Stimulated activated CD8-positive, alpha-beta memory T cell treated with anti-CD3 and anti-CD28 coated beads, Interleukin-4, amount 100 ng/mL, for 48 hours (primary cell): ENCODE measurements at regions not wholly inside any gene's neighbourhood (a gene's known extent, or its start where the extent isn't known, plus 50 kb on each side); places are given as distances from the start of the nearest gene placed in this dataset.
"Not testable (repeated sequence)": the region's sequence is repeated elsewhere in the genome, so short reads cannot be mapped to it uniquely, and the experiment has no call there.

Experiments used
- DNase-seq: peaks from one replicate; pipeline ENCODE4 v3.0.0-alpha.2; 2020

DNA sequence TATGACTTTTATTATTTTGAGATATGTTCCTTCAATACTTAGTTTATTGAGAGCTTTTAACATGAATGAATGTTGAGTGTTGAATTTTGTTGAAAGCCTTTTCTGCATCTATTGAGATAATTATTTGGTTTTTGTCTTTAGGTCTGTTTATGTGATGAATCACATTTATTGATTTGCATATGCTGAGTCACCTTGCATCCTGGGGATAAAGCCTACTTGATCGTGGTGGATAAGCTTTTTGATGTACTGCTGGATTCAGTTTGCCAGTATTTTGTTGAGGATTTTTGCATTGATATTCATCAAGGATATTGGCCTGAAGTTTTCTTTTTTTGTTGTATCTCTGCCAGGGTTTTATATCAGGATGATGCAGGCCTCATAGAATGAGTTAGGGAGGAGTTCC is 106.5 kb upstream of the DAZL start:
- DNase-seq: not testable (repeated sequence)

DNA sequence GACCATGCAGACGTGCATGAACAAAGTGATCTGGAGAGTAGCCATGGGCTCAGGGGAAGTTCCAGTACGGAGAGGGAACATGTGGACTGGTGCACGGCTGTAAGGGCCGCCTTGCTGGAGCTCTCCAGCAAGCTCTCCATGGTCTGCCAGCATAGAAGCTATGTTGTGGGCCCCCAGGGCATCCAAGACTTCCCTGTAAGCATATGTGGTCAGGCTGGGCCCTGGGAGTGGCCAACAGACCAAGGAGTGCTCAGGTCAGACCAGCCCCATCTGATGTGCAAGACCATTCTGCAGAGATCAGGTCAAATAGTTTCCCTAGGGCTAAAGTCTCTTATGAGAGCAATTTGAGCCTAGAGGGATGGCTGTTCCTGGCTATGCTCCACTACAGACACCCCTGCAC is 110.1 kb upstream of the DAZL start:
- no peak for DNase-seq

DNA sequence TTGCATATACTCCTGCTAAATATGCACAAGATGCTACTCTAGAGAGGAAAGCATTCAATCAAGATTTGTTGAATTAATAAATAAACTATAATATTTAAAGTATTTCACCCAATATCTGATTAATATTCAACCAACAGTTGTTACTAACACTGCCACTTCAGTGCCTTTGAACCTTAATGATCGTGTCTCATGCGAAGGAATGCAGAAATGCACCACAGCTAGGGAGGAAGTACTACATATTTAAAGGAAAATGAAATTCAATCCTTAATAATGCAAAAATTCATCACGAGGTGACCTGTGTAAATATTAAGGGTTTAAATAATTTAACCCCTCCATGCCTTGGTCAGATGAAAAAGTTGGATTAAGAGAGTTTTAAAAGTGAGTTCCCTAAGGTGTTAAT is 114.2 kb upstream of the DAZL start:
- DNase-seq: no peak

DNA sequence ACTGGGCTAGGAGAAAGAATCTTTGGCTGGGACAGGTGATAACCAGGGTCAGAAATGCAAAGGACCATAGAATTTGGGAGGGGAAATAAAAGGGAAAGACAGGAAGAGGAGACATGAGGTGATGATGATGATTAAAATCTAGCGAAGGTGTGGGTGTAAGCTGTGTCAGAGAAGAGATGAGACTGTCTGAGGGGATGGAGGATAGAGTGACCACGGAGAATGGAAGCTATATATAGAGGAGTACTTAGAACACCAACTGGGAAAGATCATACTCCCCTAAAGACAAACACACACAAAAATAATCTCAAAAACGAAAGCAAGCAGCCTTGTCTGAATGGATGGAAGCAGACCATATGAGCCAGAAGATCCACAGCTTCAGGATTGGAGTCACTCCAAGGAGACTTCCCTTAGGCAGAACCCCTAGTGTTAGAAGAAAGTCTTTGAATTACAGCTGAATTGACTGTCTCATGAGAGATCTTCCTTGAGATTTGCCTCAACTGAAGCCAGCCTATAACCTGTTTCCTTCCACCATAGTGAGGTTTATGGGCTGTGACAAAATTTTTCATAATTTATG is 115.2 kb upstream of the DAZL start:
- DNase-seq: no peak

DNA sequence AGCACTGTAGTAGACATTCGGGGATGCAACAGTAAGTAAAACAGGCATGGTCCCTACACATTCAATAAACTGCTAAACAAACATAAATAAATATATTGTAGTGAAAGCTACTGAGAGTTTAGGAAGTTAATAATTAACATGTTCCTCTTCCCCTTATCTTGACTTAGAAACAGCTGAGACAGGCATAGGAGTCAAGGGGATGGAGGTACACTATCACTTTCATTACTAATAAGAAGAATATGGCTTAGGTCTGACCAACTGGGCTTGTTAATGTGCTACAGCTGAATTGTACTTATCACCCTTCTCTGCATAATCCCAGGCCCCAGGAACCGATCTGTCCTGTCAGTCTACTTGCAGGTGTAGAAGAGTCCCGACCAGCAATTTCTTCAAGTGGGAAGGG is 116.3 kb upstream of the DAZL start:
- no peak for DNase-seq

DNA sequence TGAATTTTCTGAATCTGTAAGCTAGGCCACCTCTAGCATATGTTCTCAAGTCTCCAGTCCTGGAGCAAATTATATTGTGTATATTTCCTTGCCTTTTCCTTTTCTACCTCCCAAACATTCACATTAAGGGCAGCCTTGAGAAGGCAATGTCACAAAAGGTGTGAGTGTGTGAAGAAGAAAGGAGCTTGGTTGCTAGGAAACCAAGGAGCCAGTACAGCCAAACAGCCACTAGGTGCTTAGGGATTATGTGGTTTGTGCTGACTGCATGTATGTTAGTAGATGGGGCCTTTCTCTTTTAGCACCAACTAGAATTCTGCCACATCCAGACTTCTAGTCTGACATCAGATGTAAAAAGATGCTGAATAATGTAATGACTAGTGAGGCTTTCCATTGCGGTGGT is 118.8 kb upstream of the DAZL start:
- no peak for DNase-seq

DNA sequence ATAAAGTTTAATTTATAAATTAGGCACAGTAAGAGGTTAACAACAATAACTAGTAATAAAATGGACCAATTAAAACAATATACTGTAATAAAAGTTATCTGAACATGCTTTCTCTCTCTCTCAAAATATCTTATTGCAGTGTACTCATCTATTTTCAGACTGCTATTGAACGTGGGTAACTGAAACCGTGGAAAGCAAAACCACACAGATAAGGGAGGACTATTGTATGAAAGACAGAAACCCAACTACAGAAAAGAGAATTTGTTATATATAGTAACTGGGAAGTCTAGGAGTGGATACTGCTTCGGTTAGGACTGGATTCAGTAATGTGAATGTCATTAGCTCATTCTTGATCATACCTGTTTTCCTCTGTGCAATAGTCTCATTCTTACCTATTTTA is 119.3 kb upstream of the DAZL start:
- no peak for DNase-seq

DNA sequence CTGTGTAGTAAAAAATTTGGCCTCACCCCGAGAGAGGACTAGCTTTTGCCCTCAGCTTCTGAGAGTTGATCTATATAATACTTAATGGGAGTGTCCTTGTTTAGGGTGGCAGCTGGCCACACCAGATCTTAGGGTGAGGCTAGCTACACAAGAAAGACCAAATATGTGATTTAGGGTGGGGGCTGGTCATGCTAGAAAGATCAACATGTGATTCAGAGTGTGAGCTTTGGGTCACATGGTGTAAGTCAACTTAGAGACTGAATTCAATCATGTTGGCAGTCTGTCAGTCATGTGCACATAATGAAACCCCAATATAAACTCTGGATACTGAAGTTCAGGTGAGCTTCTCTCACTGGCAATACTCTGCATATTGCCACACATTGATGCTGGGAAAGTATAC is 120.7 kb upstream of the DAZL start:
- no peak for DNase-seq

DNA sequence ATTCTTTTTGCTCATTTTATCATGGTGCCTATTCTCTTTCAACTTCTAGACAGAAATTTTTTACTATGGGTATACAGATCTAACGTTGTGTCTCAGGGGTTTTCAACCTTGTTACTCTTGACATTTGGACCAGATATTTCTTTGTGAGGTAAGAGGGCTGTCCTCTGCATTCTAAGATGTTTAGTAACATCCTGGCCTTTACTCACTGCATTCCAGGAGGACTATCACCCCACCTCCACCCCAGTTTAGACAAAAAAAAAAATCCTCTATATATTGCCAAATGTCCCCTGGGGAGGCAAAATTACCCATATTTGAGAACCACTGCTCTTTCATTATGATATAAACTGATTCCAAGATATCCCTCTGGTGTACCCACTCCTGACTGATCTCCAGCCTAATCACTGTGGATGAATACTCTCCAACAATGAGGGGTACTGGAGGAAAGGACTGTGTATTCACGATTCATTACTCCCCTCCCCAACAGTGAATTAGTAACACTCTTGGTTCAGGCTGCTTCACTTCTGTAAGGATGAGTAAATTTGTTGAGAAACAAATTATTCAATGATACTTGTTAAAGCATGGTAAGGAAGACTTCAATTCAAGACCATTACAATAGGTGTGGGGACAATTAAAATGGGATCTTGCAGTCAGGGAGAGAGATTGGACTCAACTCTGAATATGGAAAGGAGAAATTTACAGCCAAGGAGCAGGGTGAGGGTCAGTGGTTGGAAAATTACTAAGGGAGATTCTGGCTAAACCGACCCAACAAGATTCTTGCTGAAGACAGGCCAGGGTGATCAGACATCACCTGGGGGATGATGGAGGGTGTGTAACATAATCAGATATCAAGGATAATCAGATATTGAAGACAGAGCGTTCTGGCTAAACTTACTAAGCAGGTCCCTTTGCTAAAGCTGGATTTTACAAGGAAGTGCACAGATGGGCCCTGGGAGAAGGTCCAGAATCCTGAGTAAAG is 123.8 kb upstream of the DAZL start:
- no peak for DNase-seq

DNA sequence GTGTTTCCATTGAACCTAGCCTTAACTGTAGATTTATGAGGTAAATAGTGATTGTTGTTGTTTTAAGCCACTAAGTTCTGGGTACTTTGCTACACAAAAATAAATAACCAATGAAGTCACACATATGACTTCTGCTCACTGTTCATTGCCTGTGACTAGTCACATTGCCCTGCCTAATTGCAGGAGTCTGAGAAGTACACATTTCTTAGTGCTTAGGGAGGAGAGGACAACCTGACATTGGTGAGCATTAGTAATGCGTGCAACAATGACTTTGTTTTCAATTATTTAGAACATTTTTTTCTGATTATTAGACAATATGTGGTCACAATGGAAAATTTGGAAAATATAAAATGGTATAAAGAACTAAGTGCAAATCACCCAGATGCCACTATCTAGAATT is 133.2 kb upstream of the DAZL start:
- no peak for DNase-seq

DNA sequence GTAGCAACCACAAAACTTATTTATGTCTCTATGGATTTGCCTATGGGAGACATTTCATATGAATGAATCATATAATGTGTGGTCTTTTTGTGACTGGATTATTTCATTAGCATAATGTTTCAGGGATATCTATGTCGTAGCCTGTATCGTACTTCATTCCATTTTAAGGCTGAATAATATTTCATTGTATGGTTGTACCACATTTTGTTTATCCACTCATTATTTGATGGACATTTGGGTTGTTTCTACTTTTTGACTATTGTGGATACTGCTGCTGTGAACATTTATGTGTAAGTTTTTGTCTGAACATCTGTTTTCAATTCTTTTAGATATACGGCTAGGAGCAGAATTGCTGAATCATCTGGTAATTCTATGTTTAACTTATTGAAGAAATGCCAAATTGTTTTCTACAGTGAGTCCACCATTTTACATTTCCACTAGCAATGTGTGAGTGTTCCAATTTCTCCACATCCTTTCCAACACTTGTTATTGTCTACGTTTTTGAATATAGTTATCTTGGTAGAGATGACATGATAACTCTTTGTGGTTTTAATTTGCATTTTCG is 134.4 kb upstream of the DAZL start:
- DNase-seq: no peak

DNA sequence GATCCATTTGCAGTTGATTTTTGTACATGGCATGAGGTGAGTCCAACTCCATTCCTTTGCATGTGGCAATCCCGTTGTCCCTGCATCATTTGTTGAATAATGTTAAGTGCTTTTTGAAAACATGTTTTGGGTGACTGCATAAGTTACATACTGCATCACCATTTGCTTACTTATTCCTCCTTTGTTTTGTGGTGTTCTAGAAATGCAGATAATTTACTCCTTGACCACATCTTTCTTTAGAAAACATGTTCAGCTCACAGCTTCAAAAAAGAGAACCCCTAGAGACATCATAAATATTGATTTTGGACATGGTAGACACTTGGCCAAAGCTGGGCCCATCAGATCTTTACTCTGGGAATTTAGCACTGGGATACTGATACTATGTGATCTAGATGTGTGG is 135.3 kb upstream of the DAZL start:
- no peak for DNase-seq

DNA sequence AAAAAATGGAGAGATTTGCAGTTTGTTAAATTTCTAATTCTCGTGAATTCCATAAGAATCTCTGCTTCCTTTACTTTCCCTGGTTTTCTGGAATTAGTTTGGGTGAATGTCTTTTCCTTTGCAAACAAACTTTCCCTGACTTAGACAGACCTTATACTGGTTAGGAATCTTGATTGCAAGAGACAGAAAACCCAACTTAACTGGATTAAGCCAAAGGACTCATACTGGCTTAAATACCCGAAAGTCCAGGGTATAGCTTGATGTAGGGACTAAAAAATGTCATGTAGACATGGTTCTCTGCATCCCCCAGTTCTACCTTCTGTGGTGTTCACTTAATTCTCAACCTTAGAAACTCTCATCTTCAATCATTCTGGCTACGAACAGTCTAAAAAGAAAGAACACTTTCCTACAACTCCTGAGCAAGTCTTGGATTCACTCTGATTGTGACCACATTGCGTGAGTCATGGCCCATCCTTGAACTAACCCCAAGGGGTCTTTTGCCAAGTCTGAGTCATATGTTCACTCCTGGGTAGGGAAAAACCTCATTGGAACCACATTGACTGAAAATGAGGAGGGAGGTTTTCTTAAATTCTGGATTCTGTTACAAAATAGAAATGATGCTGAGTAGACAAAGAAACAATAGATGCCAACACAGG is 136.0 kb upstream of the DAZL start:
- peak; percentile 52 for DNase-seq

DNA sequence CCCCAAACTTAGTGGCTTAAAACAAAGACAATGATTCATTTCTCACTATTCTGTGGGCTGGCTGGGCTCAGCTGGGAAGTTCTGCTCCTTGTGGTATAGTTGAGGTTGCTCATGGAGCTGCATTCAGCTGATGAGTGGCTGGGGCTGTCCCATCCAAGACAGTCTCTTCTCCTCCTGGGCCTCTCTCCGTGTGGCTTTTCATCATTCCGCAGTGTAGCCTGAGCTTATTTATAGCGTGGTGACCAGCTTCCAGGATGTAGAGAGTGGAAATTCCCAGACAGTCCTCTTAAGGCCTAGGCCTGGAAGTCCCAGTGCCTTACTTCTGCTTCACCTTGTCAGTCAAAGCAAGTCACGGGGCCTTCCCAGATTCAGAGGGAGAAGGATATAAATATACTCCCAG is 136.7 kb upstream of the DAZL start:
- DNase-seq: no peak

DNA sequence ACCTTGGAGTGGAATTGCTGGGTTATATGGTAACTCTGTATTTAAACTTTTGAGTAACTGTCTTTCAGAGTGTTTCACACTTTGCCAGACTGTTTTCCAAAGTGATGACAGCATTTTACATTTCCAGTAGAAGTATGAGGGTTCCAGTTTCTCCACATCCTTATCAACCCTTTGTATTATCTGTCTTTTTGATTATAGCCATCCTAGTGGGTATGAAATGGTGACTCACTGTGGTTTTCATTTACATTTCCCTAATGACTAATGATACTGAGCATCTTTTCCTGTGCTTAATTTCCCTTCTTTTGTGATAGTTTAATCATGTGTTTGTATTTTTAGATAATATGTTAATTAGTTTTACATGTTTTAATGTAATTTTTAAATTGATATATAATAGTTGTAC is 138.1 kb upstream of the DAZL start:
- DNase-seq: no peak

DNA sequence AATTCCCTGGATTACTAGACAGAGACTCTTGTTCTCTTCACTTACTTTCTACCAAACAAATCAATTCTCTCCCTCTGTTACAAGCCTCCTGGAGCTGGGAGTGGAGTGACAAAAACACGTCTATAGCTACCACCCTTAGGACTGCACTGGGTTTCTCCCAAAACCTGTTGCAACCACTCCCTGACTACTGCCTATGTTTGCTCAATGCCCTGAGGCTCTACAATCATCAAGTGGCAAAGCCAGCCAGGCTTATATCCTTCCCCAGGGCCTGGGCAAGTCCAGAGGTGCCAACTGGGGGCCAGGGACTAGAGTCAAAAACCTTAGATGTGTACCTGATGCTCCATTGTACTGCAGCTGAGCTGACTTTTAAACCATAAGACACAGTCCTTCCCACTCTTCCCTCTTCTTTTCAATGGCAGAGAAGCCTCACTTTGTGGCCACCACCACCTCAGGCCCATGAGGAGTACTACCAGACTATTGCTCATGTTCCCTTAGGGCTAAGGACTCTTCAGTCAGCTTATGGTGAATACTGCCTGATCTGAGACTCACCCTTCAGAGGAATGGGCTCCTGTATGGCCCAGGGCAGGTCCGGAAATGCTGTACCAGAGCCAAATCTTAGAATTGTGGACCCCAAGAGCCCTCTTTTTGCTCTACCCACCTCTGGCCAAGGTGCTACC is 125.4 kb upstream of the PLCL2 start:
- no peak for DNase-seq

DNA sequence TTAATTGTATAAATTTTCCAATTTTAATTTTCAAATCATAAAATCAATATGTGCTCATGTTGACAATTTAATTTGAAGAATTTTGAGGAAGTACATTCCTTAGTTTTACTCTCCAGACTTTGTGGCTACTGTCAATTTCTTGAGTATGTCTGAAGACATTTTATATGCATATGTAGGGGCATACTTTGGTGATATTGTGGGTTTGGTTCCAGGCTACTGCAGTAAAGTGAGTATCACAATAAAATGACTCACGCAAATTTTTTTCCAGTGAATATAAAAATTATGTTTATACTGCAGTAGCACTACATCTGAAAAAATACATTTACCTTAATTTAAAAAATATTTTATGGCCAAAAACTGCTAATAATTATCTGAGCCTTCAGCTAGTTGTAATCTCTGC is 123.2 kb upstream of the PLCL2 start:
- no peak for DNase-seq

DNA sequence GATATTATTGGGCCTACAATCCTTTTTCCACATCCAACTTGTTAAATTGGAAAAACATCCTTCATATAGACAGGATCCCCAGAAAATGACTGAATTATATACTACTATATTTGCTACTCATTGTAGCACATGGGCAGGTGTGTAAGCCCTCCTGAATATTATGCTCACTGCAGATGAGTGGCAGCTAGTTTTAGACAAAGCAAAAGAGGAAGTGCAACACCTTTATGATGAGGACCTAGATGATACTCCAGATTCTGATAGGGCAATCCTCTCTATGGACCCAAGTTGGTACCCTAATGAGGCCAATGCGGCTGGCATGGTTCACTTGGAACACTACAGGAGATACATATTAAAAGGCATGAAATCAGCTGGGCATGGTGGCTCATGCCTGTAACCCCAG is 119.1 kb upstream of the PLCL2 start:
- no peak for DNase-seq

DNA sequence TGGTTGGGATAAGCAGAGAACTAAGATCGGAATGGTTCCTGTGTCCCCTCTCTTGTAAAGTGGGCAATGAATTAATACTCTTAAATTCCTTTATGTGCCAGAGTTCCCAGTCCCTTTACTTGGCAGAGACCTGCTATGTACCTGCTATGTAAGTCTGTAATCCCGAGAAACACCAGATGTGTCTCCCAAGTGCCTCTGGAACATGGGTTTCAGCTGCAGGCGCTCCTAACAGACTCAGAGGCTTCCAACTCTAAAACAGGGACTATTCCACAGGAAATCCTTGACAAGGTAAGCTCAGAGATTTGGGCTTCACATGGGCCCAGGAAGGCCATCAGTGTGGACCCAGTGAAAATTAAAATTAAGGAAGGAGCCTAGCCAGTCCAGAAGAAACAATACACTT is 117.7 kb upstream of the PLCL2 start:
- DNase-seq: no peak

DNA sequence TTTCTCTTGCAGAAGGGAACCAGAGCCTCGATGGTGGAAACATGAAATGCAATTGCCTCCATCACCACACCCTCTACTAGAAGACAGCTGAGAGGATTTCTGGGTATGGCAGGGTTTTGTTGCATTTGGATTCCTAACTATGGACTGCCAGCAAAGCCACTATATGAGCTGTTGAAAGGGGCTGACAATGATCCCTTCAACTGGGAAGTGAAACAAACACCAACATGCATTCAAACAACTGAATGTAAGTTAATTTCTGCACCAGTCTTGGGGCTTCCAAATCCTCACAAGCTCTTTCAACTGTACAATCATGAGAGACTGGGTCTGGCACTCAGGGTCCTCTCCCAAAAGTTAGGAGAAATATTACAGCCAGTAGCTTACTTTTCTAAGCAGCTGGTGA is 116.7 kb upstream of the PLCL2 start:
- DNase-seq: no peak

DNA sequence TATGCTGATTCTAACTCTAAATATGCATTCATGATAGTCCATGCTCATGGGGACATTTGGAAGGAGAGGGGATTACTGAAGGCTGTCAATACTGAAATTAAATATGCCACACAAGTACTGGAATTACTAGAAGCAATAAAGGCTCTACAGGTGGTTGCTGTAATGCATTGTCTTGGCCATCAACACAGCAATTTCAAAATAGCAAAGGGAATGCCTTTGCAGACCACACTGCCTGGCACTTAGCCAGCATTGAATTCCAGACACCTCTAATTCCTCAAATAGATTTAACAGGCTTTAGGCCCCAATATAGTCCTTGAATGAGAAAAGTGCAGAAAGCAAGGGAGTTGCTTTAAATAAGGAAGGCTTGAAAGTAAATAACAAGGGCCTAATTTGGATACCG is 115.8 kb upstream of the PLCL2 start:
- DNase-seq: no peak

DNA sequence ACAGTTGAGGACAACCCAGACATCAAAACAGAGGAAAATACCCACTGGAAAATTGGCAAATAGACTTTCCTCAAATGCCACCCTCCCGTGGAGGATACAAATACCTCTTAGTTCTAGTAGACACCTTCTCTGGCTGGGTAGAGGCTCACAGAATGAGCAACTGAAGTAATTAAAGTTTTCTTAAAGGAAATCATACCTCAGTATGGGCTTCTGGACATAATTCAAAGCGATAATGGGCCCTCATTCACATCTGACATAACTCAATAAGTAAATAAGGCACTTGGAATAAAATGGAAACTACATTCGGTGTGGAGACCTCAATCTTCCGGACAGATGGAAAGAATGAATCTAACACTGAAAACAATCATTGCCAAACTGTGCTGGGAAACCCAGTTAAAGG is 115.2 kb upstream of the PLCL2 start:
- no peak for DNase-seq

DNA sequence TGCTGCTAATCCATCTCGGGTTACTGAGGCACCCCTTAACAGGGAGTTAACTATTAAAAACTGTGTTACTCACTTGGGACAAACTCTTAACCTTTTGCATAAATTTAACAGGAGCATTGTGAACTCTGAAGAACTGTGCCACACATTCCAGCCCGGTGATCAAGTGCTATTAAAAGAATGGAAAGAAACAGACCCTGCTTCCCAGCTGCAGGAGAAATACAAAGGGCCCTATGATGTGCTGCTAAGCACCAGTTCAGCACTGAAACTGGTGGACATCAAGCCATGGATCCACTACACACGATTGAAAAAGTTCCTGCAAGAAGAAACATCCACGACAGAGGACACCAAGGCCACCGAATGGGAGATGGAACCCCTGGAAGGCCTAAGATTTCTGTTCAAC is 114.7 kb upstream of the PLCL2 start:
- DNase-seq: no peak
